ENCODE measurements at regions not wholly inside any gene's neighbourhood (a gene's known extent, or its start where the extent isn't known, plus 50 kb on each side); places are given as distances from the start of the nearest gene placed in this dataset.

- ATAC-seq (no peak), FAIRE-seq (no peak), DNase-seq (ENCODE audit: extremely low read depth in 1 of 4, low spot score in 3 of 4) (no peak)
- in situ Hi-C loops (cut with MboI) (no loop called here), intact Hi-C loops (cut with micrococcal nuclease) (no loop called here)
- Histone ChIP-seq H3K4me1 (replicated peaks in 1 of 2; ENCODE audit: control insufficient read depth in 2 of 2, insufficient read depth in 2 of 2, low read length in 2 of 2) (no peaks in the 10 kb centered on the region), H3K9ac (ENCODE audit: insufficient read depth in 1 of 2, low read depth in 2 of 2, low read length in 2 of 2) (no peak overlapping the region), H3K79me2 (ENCODE audit: control insufficient read depth, insufficient read depth, low read length) (no peaks in the 10 kb centered on the region), H3K27ac (ENCODE audit: extremely low read depth, low read depth, low read length) (no peak overlapping the region), H3K4me3 (no peak overlapping the region), H3K36me3 (ENCODE audit: control insufficient read depth, insufficient read depth, low read length) (no peaks in the 10 kb centered on the region), H2AFZ (ENCODE audit: low read depth, low read length) (no peak overlapping the region), H3K9me1 (ENCODE audit: control insufficient read depth, insufficient read depth, low read length) (no peaks in the 10 kb centered on the region), H3K27me3 (ENCODE audit: control insufficient read depth in 2 of 2, insufficient read depth in 2 of 2, low read length in 2 of 2) (no peaks in the 10 kb centered on the region), H3K4me2 (ENCODE audit: insufficient read depth, low read length) (no peak overlapping the region), H4K20me1 (replicated peaks; ENCODE audit: control insufficient read depth, insufficient read depth, low read length) (no peaks in the 10 kb centered on the region), H3K9me3 (replicated peaks; ENCODE audit: control insufficient read depth, insufficient read depth, low read depth, low read length) (no peaks in the 10 kb centered on the region)
- no peak for TF ChIP-seq TCF3 (CRISPR knock-in tag; IDR thresholded peaks at IDR 0.05)
- TF ChIP-seq, protein P1, sequence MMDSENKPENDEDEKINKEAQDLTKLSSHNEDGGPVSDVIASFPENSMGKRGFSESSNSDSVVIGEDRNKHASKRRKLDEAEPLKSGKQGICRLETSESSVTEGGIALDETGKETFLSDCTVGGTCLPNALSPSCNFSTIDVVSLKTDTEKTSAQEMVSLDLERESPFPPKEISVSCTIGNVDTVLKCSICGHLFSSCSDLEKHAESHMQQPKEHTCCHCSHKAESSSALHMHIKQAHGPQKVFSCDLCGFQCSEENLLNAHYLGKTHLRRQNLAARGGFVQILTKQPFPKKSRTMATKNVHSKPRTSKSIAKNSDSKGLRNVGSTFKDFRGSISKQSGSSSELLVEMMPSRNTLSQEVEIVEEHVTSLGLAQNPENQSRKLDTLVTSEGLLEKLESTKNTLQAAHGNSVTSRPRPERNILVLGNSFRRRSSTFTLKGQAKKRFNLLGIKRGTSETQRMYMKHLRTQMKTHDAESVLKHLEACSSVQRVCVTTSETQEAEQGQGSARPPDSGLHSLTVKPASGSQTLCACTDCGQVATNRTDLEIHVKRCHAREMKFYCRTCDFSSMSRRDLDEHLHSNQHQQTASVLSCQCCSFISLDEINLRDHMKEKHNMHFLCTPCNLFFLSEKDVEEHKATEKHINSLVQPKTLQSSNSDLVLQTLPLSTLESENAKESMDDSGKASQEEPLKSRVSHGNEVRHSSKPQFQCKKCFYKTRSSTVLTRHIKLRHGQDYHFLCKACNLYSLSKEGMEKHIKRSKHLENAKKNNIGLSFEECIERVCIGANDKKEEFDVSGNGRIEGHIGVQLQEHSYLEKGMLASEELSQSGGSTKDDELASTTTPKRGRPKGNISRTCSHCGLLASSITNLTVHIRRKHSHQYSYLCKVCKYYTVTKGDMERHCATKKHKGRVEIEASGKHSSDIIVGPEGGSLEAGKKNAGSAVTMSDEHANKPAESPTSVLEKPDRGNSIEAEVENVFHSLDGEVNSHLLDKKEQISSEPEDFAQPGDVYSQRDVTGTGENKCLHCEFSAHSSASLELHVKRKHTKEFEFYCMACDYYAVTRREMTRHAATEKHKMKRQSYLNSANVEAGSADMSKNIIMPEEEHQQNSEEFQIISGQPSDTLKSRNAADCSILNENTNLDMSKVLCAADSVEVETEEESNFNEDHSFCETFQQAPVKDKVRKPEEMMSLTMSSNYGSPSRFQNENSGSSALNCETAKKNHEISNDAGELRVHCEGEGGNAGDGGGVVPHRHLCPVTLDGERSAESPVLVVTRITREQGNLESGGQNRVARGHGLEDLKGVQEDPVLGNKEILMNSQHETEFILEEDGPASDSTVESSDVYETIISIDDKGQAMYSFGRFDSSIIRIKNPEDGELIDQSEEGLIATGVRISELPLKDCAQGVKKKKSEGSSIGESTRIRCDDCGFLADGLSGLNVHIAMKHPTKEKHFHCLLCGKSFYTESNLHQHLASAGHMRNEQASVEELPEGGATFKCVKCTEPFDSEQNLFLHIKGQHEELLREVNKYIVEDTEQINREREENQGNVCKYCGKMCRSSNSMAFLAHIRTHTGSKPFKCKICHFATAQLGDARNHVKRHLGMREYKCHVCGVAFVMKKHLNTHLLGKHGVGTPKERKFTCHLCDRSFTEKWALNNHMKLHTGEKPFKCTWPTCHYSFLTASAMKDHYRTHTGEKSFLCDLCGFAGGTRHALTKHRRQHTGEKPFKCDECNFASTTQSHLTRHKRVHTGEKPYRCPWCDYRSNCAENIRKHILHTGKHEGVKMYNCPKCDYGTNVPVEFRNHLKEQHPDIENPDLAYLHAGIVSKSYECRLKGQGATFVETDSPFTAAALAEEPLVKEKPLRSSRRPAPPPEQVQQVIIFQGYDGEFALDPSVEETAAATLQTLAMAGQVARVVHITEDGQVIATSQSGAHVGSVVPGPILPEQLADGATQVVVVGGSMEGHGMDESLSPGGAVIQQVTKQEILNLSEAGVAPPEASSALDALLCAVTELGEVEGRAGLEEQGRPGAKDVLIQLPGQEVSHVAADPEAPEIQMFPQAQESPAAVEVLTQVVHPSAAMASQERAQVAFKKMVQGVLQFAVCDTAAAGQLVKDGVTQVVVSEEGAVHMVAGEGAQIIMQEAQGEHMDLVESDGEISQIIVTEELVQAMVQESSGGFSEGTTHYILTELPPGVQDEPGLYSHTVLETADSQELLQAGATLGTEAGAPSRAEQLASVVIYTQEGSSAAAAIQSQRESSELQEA (IDR thresholded peaks at IDR 0.05; ENCODE audit: low read depth), result no peak
- WGBS (ENCODE audit: insufficient coverage, low coverage, missing lambda C conversion rate), result 0% methylated on average over 2 of the region's 2 CpGs
- CTCF ChIA-PET (ENCODE audit: low intra/inter-chr PET ratio), result no interaction called here
- POLR2A ChIA-PET, result no interaction called here
- no TSS peak for BruUV-seq (replicated peaks)
Measured at GRCh38 chr1:96095849-96096612, 625.6 kb upstream of the PTBP2 start.
